ENCODE measurements at regions not wholly inside any gene's neighbourhood (a gene's known extent, or its start where the extent isn't known, plus 50 kb on each side); places are given as distances from the start of the nearest gene placed in this dataset.
"Not testable (repeated sequence)": the region's sequence is repeated elsewhere in the genome, so short reads cannot be mapped to it uniquely, and the experiment has no call there.

GRCh38 chr7:119943942-119944600 is 328.9 kb upstream of the KCND2 start:
- no peaks in the 10 kb centered on the region for H3K9me3 Mint-ChIP-seq (ENCODE audit: unreplicated experiment)
- H3K36me3 Mint-ChIP-seq (ENCODE audit: low read depth, unreplicated experiment): no peaks in the 10 kb centered on the region
- H3K4me1 Mint-ChIP-seq (ENCODE audit: unreplicated experiment): peaks cover 9% of the 10 kb centered on the region
- peaks cover 2% of the 10 kb centered on the region for H3K27me3 Mint-ChIP-seq (ENCODE audit: unreplicated experiment)
- H3K27ac Mint-ChIP-seq (ENCODE audit: unreplicated experiment): no peak overlapping the region
- no peak for DNase-seq (ENCODE audit: low spot score)
- TF ChIP-seq CTCF (IDR thresholded peaks at IDR 0.05; ENCODE audit: unreplicated experiment): peak; percentile 54
- H3K4me3 Mint-ChIP-seq (ENCODE audit: unreplicated experiment): no peak overlapping the region

GRCh38 chr7:119944601-119944972 is 328.4 kb upstream of the KCND2 start:
- Mint-ChIP-seq H3K27me3 (ENCODE audit: unreplicated experiment) (peaks cover 2% of the 10 kb centered on the region), H3K9me3 (ENCODE audit: unreplicated experiment) (no peaks in the 10 kb centered on the region), H3K4me1 (ENCODE audit: unreplicated experiment) (peaks cover 9% of the 10 kb centered on the region), H3K36me3 (ENCODE audit: low read depth, unreplicated experiment) (no peaks in the 10 kb centered on the region), H3K27ac (ENCODE audit: unreplicated experiment) (no peak overlapping the region), H3K4me3 (ENCODE audit: unreplicated experiment) (no peak overlapping the region)
- DNase-seq (ENCODE audit: low spot score): no peak
- no peak for TF ChIP-seq CTCF (IDR thresholded peaks at IDR 0.05; ENCODE audit: unreplicated experiment)

GRCh38 chr7:119945822-119946221 is 327.2 kb upstream of the KCND2 start:
- Mint-ChIP-seq H3K36me3 (ENCODE audit: low read depth, unreplicated experiment) (no peaks in the 10 kb centered on the region), H3K27me3 (ENCODE audit: unreplicated experiment) (peaks cover 3% of the 10 kb centered on the region), H3K9me3 (ENCODE audit: unreplicated experiment) (no peaks in the 10 kb centered on the region), H3K27ac (ENCODE audit: unreplicated experiment) (no peak overlapping the region), H3K4me1 (ENCODE audit: unreplicated experiment) (peaks cover 9% of the 10 kb centered on the region), H3K4me3 (ENCODE audit: unreplicated experiment) (no peak overlapping the region)
- DNase-seq (ENCODE audit: low spot score): no peak
- TF ChIP-seq CTCF (IDR thresholded peaks at IDR 0.05; ENCODE audit: unreplicated experiment): no peak

- Mint-ChIP-seq H3K27ac (ENCODE audit: unreplicated experiment) (no peak overlapping the region), H3K27me3 (ENCODE audit: unreplicated experiment) (peaks cover 4% of the 10 kb centered on the region)
Observed at GRCh38 chr7:119949053-119949452, 323.9 kb upstream of the KCND2 start.

GRCh38 chr7:119950390-119951041 is 322.5 kb upstream of the KCND2 start:
- H3K27ac Mint-ChIP-seq (ENCODE audit: unreplicated experiment); H3K27me3 Mint-ChIP-seq (ENCODE audit: unreplicated experiment); H3K9me3 Mint-ChIP-seq (ENCODE audit: unreplicated experiment); H3K4me3 Mint-ChIP-seq (ENCODE audit: unreplicated experiment); DNase-seq (ENCODE audit: low spot score); H3K4me1 Mint-ChIP-seq (ENCODE audit: unreplicated experiment); H3K36me3 Mint-ChIP-seq (ENCODE audit: low read depth, unreplicated experiment): not testable (repeated sequence)

More at GRCh38 chr7:119949053-119949452, 323.9 kb upstream of the KCND2 start:
- H3K9me3 Mint-ChIP-seq (ENCODE audit: unreplicated experiment): no peaks in the 10 kb centered on the region
- no peak for DNase-seq (ENCODE audit: low spot score)
- no peak for TF ChIP-seq CTCF (IDR thresholded peaks at IDR 0.05; ENCODE audit: unreplicated experiment)
- no peak overlapping the region for H3K4me3 Mint-ChIP-seq (ENCODE audit: unreplicated experiment)
- no peaks in the 10 kb centered on the region for H3K36me3 Mint-ChIP-seq (ENCODE audit: low read depth, unreplicated experiment)
- peaks cover 1% of the 10 kb centered on the region for H3K4me1 Mint-ChIP-seq (ENCODE audit: unreplicated experiment)

GRCh38 chr7:119951614-119952013 is 321.4 kb upstream of the KCND2 start:
- not testable (repeated sequence) for H3K4me3 Mint-ChIP-seq (ENCODE audit: unreplicated experiment); DNase-seq (ENCODE audit: low spot score); H3K36me3 Mint-ChIP-seq (ENCODE audit: low read depth, unreplicated experiment); H3K4me1 Mint-ChIP-seq (ENCODE audit: unreplicated experiment); H3K27ac Mint-ChIP-seq (ENCODE audit: unreplicated experiment); H3K9me3 Mint-ChIP-seq (ENCODE audit: unreplicated experiment); H3K27me3 Mint-ChIP-seq (ENCODE audit: unreplicated experiment)
